B cell (primary cell): ENCODE measurements at regions not wholly inside any gene's neighbourhood (a gene's known extent, or its start where the extent isn't known, plus 50 kb on each side); places are given as distances from the start of the nearest gene placed in this dataset.

Experiments used
- ATAC-seq: fragments of 200-7000 bp; cut with Tn5 transposase; one replicate; pipeline ENCODE4 v1.10.0; 2021; ENCODE audit warnings: low read depth, mild to moderate bottlenecking, moderate number of reproducible peaks, moderate library complexity
- CTCF ChIA-PET: fragments of 350-600 bp; sonication (Branson Sonifier 250); formaldehyde crosslinking; loops from one replicate; lab custom pipeline; 2021; ENCODE audit warnings: antibody characterized with exemption, inconsistent platforms; lab: Charles Lee
- POLR2A ChIA-PET: fragments of 350-600 bp; sonication (Branson Sonifier 250); formaldehyde crosslinking; loops from one replicate; lab custom pipeline; 2021; ENCODE audit warnings: antibody characterized with exemption; lab: Charles Lee
- DNase-seq: peaks from one replicate; pipeline ENCODE4 v3.0.0; 2013
- H2AFZ ChIP-seq: 2 replicates; pipeline ENCODE4 v1.6.1; 2012; ENCODE audit warnings: mild to moderate bottlenecking, low read depth, low read length; ENCODE audit not compliant: insufficient read depth, poor library complexity, severe bottlenecking
- H3K27ac ChIP-seq, 2 donors: 1 replicate in 1 of 2; 2 replicates in 1 of 2; pipeline ENCODE4 v1.5.1; 2012 to 2013; ENCODE audit warnings: low read length in 2 of 2, mild to moderate bottlenecking in 2 of 2, moderate library complexity in 1 of 2
- H3K27me3 ChIP-seq, 4 experiments: fragments of 200-600 bp in 1 of 4; sonication (generic) in 1 of 4; replicated peaks in 1 of 4; 1 replicate in 2 of 4; 2 replicates in 2 of 4; pipeline versions ENCODE4 v1.6.1 to v1.7.0; 2013 to 2016; ENCODE audit warnings: low read length in 3 of 4, mild to moderate bottlenecking in 2 of 4, mixed read lengths in 1 of 4, moderate library complexity in 1 of 4; ENCODE audit not compliant: insufficient read depth in 4 of 4, control insufficient read depth in 3 of 4; ENCODE audit errors: control extremely low read depth in 1 of 4
- H3K36me3 ChIP-seq, 2 experiments: replicated peaks in 1 of 2; 1 replicate in 1 of 2; 2 replicates in 1 of 2; pipeline versions ENCODE4 v1.6.1 to v1.7.1; 2013; ENCODE audit warnings: low read length in 1 of 2; ENCODE audit not compliant: insufficient read depth in 2 of 2, control insufficient read depth in 1 of 2; ENCODE audit errors: control extremely low read depth in 1 of 2, extremely low read depth in 1 of 2
- H3K4me1 ChIP-seq, 2 donors: fragments of 200-600 bp in 1 of 2; sonication (generic) in 1 of 2; 1 replicate in 1 of 2; 2 replicates in 1 of 2; pipeline versions ENCODE4 v1.5.1 to v1.6.1; 2013 to 2017; ENCODE audit warnings: low read length in 2 of 2; ENCODE audit not compliant: control insufficient read depth in 2 of 2, insufficient read depth in 2 of 2
- H3K4me2 ChIP-seq: replicated peaks from 2 replicates; pipeline ENCODE3; 2012; ENCODE audit warnings: mild to moderate bottlenecking, low read depth, low read length; ENCODE audit not compliant: poor library complexity, severe bottlenecking
- H3K4me3 ChIP-seq, 5 experiments: fragments of 200-600 bp in 1 of 5; sonication (generic) in 1 of 5; 1 replicate in 3 of 5; 2 replicates in 2 of 5; pipeline versions ENCODE4 v1.5.1 to v1.7.0; 2011 to 2016; ENCODE audit warnings: low read length in 4 of 5, mild to moderate bottlenecking in 4 of 5, low read depth in 2 of 5, control low read depth in 1 of 5, moderate library complexity in 1 of 5; ENCODE audit not compliant: insufficient read depth in 1 of 5; ENCODE audit errors: control extremely low read depth in 1 of 5, extremely low read depth in 1 of 5
- H3K79me2 ChIP-seq: fragments of 200-600 bp; sonication (generic); one replicate; pipeline ENCODE4 v1.6.0; 2016; ENCODE audit warnings: low read length; ENCODE audit not compliant: control insufficient read depth, insufficient read depth
- H3K9ac ChIP-seq: fragments of 200-600 bp; sonication (generic); 2 replicates; pipeline ENCODE4 v1.6.1; 2017; ENCODE audit warnings: mild to moderate bottlenecking, low read length, moderate library complexity
- H3K9me3 ChIP-seq, 3 donors: one replicate each; pipeline versions ENCODE4 v1.6.1 to v1.7.1; 2013; ENCODE audit warnings: low read length in 2 of 3; ENCODE audit not compliant: control insufficient read depth in 2 of 3, insufficient read depth in 1 of 3; ENCODE audit errors: control extremely low read depth in 1 of 3
- H4K20me1 ChIP-seq: 2 replicates; pipeline ENCODE4 v1.6.0; 2012; ENCODE audit warnings: mild to moderate bottlenecking, low read length; ENCODE audit not compliant: insufficient read depth, control insufficient read depth, poor library complexity, severe bottlenecking
- H3K27ac Mint-ChIP-seq: one replicate; pipeline ENCODE4 v1.8.0; 2021; ENCODE audit warnings: mixed read lengths
- H3K27me3 Mint-ChIP-seq: one replicate; pipeline ENCODE4 v1.8.0; 2021; ENCODE audit warnings: mixed read lengths
- H3K4me1 Mint-ChIP-seq: one replicate; pipeline ENCODE4 v1.8.0; 2021; ENCODE audit warnings: mixed read lengths
- H3K4me3 Mint-ChIP-seq: one replicate; pipeline ENCODE4 v1.8.0; 2021; ENCODE audit warnings: mixed read lengths
- H3K9me3 Mint-ChIP-seq: one replicate; pipeline ENCODE4 v1.8.0; 2022; ENCODE audit warnings: mixed read lengths; ENCODE audit not compliant: insufficient read depth
- EZH2 ChIP-seq: IDR thresholded peaks from 2 replicates; pipeline ENCODE4 v1.6.1; 2012; ENCODE audit warnings: borderline replicate concordance, low read depth, mild to moderate bottlenecking, moderate library complexity, low read length; ENCODE audit not compliant: insufficient read depth, poor library complexity, severe bottlenecking
- WGBS: methylation state at CpG from one replicate; pipeline ENCODE4 v1.1.5; 2013; ENCODE audit warnings: missing lambda C conversion rate; ENCODE audit not compliant: insufficient coverage; 5-methylcytosine and 5-hydroxymethylcytosine counted together
- intact Hi-C: fragments of 100-400 bp; cut with micrococcal nuclease; formaldehyde crosslinking; loops from one replicate; pipeline ENCODE4 v1.10.0; 2022
- TF ChIP-seq, protein P1 (sequence below): fragments of 200-600 bp; IDR thresholded peaks from one replicate; pipeline ENCODE4 v1.8.0; 2022; ENCODE audit warnings: antibody characterized with exemption, mild to moderate bottlenecking

GRCh38 chr4:147029296-147029695 is 83.6 kb upstream of the TTC29 start:
- H3K9me3 ChIP-seq: no peaks in the 10 kb centered on the region
- H3K4me2 ChIP-seq: no peak overlapping the region
- ChIA-PET CTCF (interaction anchor here (1.2 kb wide), 1 partner anchor 9 kb away, joined by 3 read pairs; no protein-coding TSS in a partner anchor), POLR2A (no interaction called here)
- TF ChIP-seq EZH2: no peak
- TF ChIP-seq, protein P1, sequence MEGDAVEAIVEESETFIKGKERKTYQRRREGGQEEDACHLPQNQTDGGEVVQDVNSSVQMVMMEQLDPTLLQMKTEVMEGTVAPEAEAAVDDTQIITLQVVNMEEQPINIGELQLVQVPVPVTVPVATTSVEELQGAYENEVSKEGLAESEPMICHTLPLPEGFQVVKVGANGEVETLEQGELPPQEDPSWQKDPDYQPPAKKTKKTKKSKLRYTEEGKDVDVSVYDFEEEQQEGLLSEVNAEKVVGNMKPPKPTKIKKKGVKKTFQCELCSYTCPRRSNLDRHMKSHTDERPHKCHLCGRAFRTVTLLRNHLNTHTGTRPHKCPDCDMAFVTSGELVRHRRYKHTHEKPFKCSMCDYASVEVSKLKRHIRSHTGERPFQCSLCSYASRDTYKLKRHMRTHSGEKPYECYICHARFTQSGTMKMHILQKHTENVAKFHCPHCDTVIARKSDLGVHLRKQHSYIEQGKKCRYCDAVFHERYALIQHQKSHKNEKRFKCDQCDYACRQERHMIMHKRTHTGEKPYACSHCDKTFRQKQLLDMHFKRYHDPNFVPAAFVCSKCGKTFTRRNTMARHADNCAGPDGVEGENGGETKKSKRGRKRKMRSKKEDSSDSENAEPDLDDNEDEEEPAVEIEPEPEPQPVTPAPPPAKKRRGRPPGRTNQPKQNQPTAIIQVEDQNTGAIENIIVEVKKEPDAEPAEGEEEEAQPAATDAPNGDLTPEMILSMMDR: no peak
- DNase-seq: no peak
- intact Hi-C loops: no loop called here
- Mint-ChIP-seq H3K27ac (no peak overlapping the region), H3K4me1 (no peaks in the 10 kb centered on the region), H3K27me3 (peaks cover 10% of the 10 kb centered on the region), H3K9me3 (no peaks in the 10 kb centered on the region), H3K4me3 (no peak overlapping the region)
- H3K4me1 ChIP-seq: no peaks in the 10 kb centered on the region
- H2AFZ ChIP-seq: no peak overlapping the region
- H3K27me3 ChIP-seq: no peaks in the 10 kb centered on the region
- no peaks in the 10 kb centered on the region for H3K36me3 ChIP-seq
- no peaks in the 10 kb centered on the region for H4K20me1 ChIP-seq
- no peak overlapping the region for H3K4me3 ChIP-seq
- no peak overlapping the region for H3K9ac ChIP-seq
- ATAC-seq: no peak
- H3K27ac ChIP-seq: no peak overlapping the region
- H3K79me2 ChIP-seq: no peaks in the 10 kb centered on the region

- Histone ChIP-seq H3K79me2 (no peaks in the 10 kb centered on the region), H4K20me1 (no peaks in the 10 kb centered on the region), H3K4me3 (no peak overlapping the region), H3K9ac (no peak overlapping the region), H3K4me2 (no peak overlapping the region), H2AFZ (no peak overlapping the region), H3K4me1 (no peaks in the 10 kb centered on the region), H3K27ac (no peak overlapping the region), H3K27me3 (peaks cover 0 to 3% (median 0%) of the 10 kb centered on the region in 4 experiments), H3K36me3 (no peaks in the 10 kb centered on the region), H3K9me3 (no peaks in the 10 kb centered on the region)
- no peak overlapping the region for H3K27ac Mint-ChIP-seq
- H3K4me3 Mint-ChIP-seq: no peak overlapping the region
- DNase-seq: no peak
- CTCF ChIA-PET: interaction anchor here (1.7 kb wide), 1 partner anchor 15 kb away, joined by 3 read pairs; no protein-coding TSS in a partner anchor
- no peak for ATAC-seq
- H3K4me1 Mint-ChIP-seq: no peaks in the 10 kb centered on the region
- no peaks in the 10 kb centered on the region for H3K9me3 Mint-ChIP-seq
- intact Hi-C loops: no loop called here
- POLR2A ChIA-PET: no interaction called here
- peaks cover 30% of the 10 kb centered on the region for H3K27me3 Mint-ChIP-seq
- WGBS: no CpG with 5 or more reads among the region's 1 CpG
- TF ChIP-seq EZH2: no peak
- TF ChIP-seq, protein P1: no peak
Measured at GRCh38 chr4:147034372-147034771, 88.7 kb upstream of the TTC29 start.
